PC-9 (cell line): ENCODE measurements at regions not wholly inside any gene's neighbourhood (a gene's known extent, or its start where the extent isn't known, plus 50 kb on each side); places are given as distances from the start of the nearest gene placed in this dataset.

Experiments
- BruUV-seq: library from RNA; stranded (reverse); fragments of 400-500 nt; replicated peaks from 2 replicates; lab custom pipeline; 2021; lab: Mats Ljungman, UMichigan
- CTCF ChIA-PET: fragments of 300-600 bp; sonication (Branson Sonifier 250); formaldehyde crosslinking; loops from one replicate; lab custom pipeline; 2022; ENCODE audit warnings: antibody characterized with exemption; lab: Charles Lee
- POLR2A ChIA-PET: fragments of 300-600 bp; sonication (Branson Sonifier 250); formaldehyde crosslinking; loops from one replicate; lab custom pipeline; 2022; ENCODE audit warnings: antibody characterized with exemption; ENCODE audit not compliant: unreplicated experiment; lab: Charles Lee
- DNase-seq, 2 experiments: peaks; one replicate each; pipeline versions ENCODE4 v3.0.0 to v3.0.0-alpha.2; 2015 to 2022; ENCODE audit warnings: mixed read lengths in 1 of 2
- H2AFZ ChIP-seq: fragments of 200-600 bp; sonication (generic); 2 replicates; pipeline ENCODE4 v1.8.1; 2017; ENCODE audit warnings: antibody characterized with exemption
- H3F3A ChIP-seq: fragments of 200-600 bp; sonication (generic); 2 replicates; pipeline ENCODE4 v1.8.1; 2017; ENCODE audit warnings: antibody characterized with exemption, mild to moderate bottlenecking, low read depth; ENCODE audit not compliant: insufficient read depth
- H3K27ac ChIP-seq: fragments of 200-600 bp; sonication (generic); 2 replicates; pipeline ENCODE4 v1.6.1; 2016; ENCODE audit warnings: mixed run types
- H3K27me3 ChIP-seq: fragments of 200-600 bp; sonication (generic); 2 replicates; pipeline ENCODE4 v1.6.1; 2016; ENCODE audit warnings: low read depth, mixed run types; ENCODE audit not compliant: insufficient read depth
- H3K36me3 ChIP-seq: fragments of 200-600 bp; sonication (generic); 2 replicates; pipeline ENCODE4 v1.6.1; 2016; ENCODE audit warnings: low read depth, mixed run types
- H3K4me1 ChIP-seq: fragments of 200-600 bp; sonication (generic); replicated peaks from 2 replicates; pipeline ENCODE4 v1.6.1; 2016; ENCODE audit warnings: mixed run types; ENCODE audit not compliant: insufficient read depth
- H3K4me2 ChIP-seq: fragments of 200-600 bp; sonication (generic); 2 replicates; pipeline ENCODE4 v1.6.1; 2017; ENCODE audit warnings: mixed run types
- H3K4me3 ChIP-seq: fragments of 200-600 bp; sonication (generic); 2 replicates; pipeline ENCODE4 v1.6.1; 2016; ENCODE audit warnings: mixed run types
- H3K79me2 ChIP-seq: fragments of 200-600 bp; sonication (generic); 2 replicates; pipeline ENCODE4 v1.6.1; 2017; ENCODE audit warnings: low read depth, mixed run types
- H3K9me2 ChIP-seq: fragments of 200-600 bp; sonication (generic); 2 replicates; pipeline ENCODE4 v1.8.1; 2017; ENCODE audit warnings: mild to moderate bottlenecking; ENCODE audit not compliant: insufficient read depth
- H3K9me3 ChIP-seq: fragments of 200-600 bp; sonication (generic); 2 replicates; pipeline ENCODE4 v1.8.1; 2016; ENCODE audit warnings: low read depth; ENCODE audit not compliant: insufficient read depth
- H4K20me1 ChIP-seq: fragments of 200-600 bp; sonication (generic); 2 replicates; pipeline ENCODE4 v1.8.1; 2017; ENCODE audit not compliant: insufficient read depth
- EZH2 ChIP-seq: fragments of 200-600 bp; sonication (generic); IDR thresholded peaks from 2 replicates; pipeline ENCODE4 v1.8.0; 2017; ENCODE audit warnings: antibody characterized with exemption, low read depth
- intact Hi-C: fragments of 100-400 bp; cut with micrococcal nuclease; formaldehyde crosslinking; loops from one replicate; pipeline ENCODE4 v1.10.0; 2022; ENCODE audit not compliant: unreplicated experiment
- TF ChIP-seq, protein P1 (sequence below): fragments of 200-600 bp; sonication (generic); conservative IDR thresholded peaks from 2 replicates; pipeline ENCODE4 v1.6.1; 2017; ENCODE audit warnings: mixed run types, antibody characterized with exemption, mild to moderate bottlenecking, moderate library complexity

DNA sequence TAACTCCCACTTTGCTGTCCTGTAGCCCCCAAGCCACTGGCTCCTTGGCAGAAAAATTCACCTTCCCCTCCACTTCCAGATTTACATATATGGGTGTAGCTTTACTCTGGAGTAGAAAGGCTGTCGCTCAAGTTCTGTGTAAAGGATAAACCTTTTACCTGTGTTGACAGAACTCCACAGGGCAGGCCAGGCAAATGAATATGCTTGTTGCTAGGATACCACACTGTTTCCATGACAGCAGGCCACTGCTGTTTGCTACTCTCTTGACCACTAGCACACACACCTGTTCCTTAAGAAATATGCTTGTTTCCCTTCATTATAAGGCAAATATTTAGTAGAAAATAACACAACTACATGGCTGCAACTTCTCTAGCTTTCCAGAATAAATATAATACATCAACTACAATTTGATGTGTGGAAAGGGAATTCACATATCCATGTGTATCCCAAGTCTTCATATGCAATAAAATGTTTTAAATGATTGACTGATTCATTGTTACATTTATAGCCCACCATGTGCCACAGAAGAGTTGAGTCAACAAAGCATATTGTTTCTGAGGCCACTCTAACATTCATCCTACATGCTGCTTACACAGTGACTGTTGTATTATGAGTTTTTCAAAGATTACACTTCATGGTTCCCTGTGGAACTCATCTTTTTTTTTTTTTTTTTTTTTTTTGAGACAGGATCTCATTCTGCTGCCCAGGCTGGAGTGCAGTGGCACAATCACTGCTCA is 56.2 kb upstream of the ROCK1 start:
- H3K9me2 ChIP-seq, result no peaks in the 10 kb centered on the region
- no TSS peak for BruUV-seq
- TF ChIP-seq EZH2, result no peak
- TF ChIP-seq, protein P1, sequence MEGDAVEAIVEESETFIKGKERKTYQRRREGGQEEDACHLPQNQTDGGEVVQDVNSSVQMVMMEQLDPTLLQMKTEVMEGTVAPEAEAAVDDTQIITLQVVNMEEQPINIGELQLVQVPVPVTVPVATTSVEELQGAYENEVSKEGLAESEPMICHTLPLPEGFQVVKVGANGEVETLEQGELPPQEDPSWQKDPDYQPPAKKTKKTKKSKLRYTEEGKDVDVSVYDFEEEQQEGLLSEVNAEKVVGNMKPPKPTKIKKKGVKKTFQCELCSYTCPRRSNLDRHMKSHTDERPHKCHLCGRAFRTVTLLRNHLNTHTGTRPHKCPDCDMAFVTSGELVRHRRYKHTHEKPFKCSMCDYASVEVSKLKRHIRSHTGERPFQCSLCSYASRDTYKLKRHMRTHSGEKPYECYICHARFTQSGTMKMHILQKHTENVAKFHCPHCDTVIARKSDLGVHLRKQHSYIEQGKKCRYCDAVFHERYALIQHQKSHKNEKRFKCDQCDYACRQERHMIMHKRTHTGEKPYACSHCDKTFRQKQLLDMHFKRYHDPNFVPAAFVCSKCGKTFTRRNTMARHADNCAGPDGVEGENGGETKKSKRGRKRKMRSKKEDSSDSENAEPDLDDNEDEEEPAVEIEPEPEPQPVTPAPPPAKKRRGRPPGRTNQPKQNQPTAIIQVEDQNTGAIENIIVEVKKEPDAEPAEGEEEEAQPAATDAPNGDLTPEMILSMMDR, result no peak
- no peaks in the 10 kb centered on the region for H3K79me2 ChIP-seq
- ChIA-PET CTCF (no interaction called here), POLR2A (no interaction called here)
- no peak overlapping the region for H3K4me2 ChIP-seq
- DNase-seq, result peak; percentile 27 to 78
- H3F3A ChIP-seq, result 0 out of 2 replicates have a peak, but pooled peaks cover 3% of the 10 kb centered on the region
- no peak overlapping the region for H3K27ac ChIP-seq
- intact Hi-C loops, result no loop called here
- no peaks in the 10 kb centered on the region for H3K36me3 ChIP-seq
- no peak overlapping the region for H2AFZ ChIP-seq
- H3K9me3 ChIP-seq, result no peaks in the 10 kb centered on the region
- no peak overlapping the region for H3K4me3 ChIP-seq
- no peaks in the 10 kb centered on the region for H3K27me3 ChIP-seq
- peaks cover 6% of the 10 kb centered on the region; the same call in 1 of the 2 replicates for H3K4me1 ChIP-seq
- no peaks in the 10 kb centered on the region for H4K20me1 ChIP-seq

- Histone ChIP-seq H3K4me2 (no peak overlapping the region), H3K27ac (no peak overlapping the region), H3K4me1 (peaks cover 6% of the 10 kb centered on the region; the same call in 1 of the 2 replicates), H2AFZ (no peak overlapping the region), H4K20me1 (no peaks in the 10 kb centered on the region), H3K9me2 (no peaks in the 10 kb centered on the region), H3K36me3 (no peaks in the 10 kb centered on the region), H3F3A (0 out of 2 replicates have a peak, but pooled peaks cover 3% of the 10 kb centered on the region), H3K79me2 (no peaks in the 10 kb centered on the region), H3K4me3 (no peak overlapping the region), H3K9me3 (no peaks in the 10 kb centered on the region), H3K27me3 (no peaks in the 10 kb centered on the region)
- POLR2A ChIA-PET, result no interaction called here
- no peak for DNase-seq
- TF ChIP-seq EZH2, result no peak
- TF ChIP-seq, protein P1, result no peak
- intact Hi-C loops, result no loop called here
- BruUV-seq, result no TSS peak
- CTCF ChIA-PET, result no interaction called here
These were observed 57.3 kb upstream of the ROCK1 start for GRCh38 chr18:21168880-21169279.

DNA sequence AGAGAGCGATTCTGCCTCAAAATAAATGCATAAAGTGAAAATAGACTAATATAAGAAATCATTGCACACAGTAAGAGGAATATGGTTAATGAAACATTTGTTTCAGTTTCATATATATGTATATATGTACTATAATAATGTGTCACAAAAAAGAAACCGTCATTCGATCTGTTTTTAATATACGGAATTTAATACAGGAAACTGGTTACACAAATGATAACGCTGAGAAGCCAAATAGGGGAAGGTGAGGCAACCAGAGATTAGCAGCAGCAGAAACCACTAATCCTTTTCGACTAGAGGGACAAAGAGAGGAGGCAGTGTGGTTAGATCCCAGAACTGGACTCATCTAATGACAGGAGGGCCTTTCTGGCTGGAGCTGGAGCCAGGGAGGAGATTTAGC is 64.2 kb upstream of the GREB1L start:
- CTCF ChIA-PET, result no interaction called here
- Histone ChIP-seq H2AFZ (no peak overlapping the region), H3K9me3 (no peaks in the 10 kb centered on the region), H3K27ac (no peak overlapping the region), H3K4me1 (no peaks in the 10 kb centered on the region), H4K20me1 (no peaks in the 10 kb centered on the region), H3K36me3 (no peaks in the 10 kb centered on the region), H3K4me2 (no peak overlapping the region), H3F3A (no peaks in the 10 kb centered on the region), H3K4me3 (no peak overlapping the region), H3K9me2 (no peaks in the 10 kb centered on the region), H3K79me2 (no peaks in the 10 kb centered on the region), H3K27me3 (no peaks in the 10 kb centered on the region)
- BruUV-seq, result no TSS peak
- DNase-seq, result no peak
- POLR2A ChIA-PET, result no interaction called here
- TF ChIP-seq EZH2, result no peak
- TF ChIP-seq, protein P1, result no peak
- intact Hi-C loops, result no loop called here
